ENCODE measurements at regions not wholly inside any gene's neighbourhood (a gene's known extent, or its start where the extent isn't known, plus 50 kb on each side); places are given as distances from the start of the nearest gene placed in this dataset.

GRCh38 chr12:33012226-33012625 lies 115.6 kb upstream of the PKP2 start:
- TF ChIP-seq CTCF (IDR thresholded peaks at IDR 0.05) (no peak), POLR2AphosphoS5 (IDR thresholded peaks at IDR 0.05) (no peak)
